Keratinocyte (primary cell): ENCODE measurements at regions not wholly inside any gene's neighbourhood (a gene's known extent, or its start where the extent isn't known, plus 50 kb on each side); places are given as distances from the start of the nearest gene placed in this dataset.

Experiments
- DNase-seq: peaks from one replicate; pipeline ENCODE4 v3.0.0-alpha.2; 2011; ENCODE audit warnings: low read depth, missing footprints, low spot score
- FAIRE-seq: peaks from 2 replicates; lab custom pipeline; 2011; peaks lifted over from hg19 to GRCh38; lab: Jason Lieb, UNC
- H2AFZ ChIP-seq: 2 replicates; pipeline ENCODE4 v1.6.0; 2012; ENCODE audit warnings: low read length, control low read depth, inconsistent platforms; ENCODE audit not compliant: control insufficient read depth
- H3K27ac ChIP-seq: 2 replicates; pipeline ENCODE4 v1.5.1; 2011; ENCODE audit warnings: low read length; ENCODE audit not compliant: control insufficient read depth, insufficient read depth
- H3K27me3 ChIP-seq: 3 replicates; pipeline ENCODE4 v1.6.0; 2011; ENCODE audit warnings: low read length; ENCODE audit not compliant: control insufficient read depth, insufficient read depth; ENCODE audit errors: extremely low read depth
- H3K36me3 ChIP-seq, 2 experiments: 2 replicates in 1 of 2; 3 replicates in 1 of 2; pipeline ENCODE4 v1.5.1; 2011; ENCODE audit warnings: low read length in 2 of 2, mild to moderate bottlenecking in 1 of 2; ENCODE audit not compliant: control insufficient read depth in 2 of 2, insufficient read depth in 2 of 2; ENCODE audit errors: extremely low read depth in 1 of 2
- H3K4me1 ChIP-seq: 3 replicates; pipeline ENCODE4 v1.5.1; 2011; ENCODE audit warnings: low read length; ENCODE audit not compliant: control insufficient read depth, insufficient read depth; ENCODE audit errors: extremely low read depth
- H3K4me2 ChIP-seq: 3 replicates; pipeline ENCODE4 v1.6.0; 2011; ENCODE audit warnings: low read depth, low read length; ENCODE audit not compliant: control insufficient read depth, insufficient read depth; ENCODE audit errors: extremely low read depth
- H3K4me3 ChIP-seq, 3 experiments: fragments of 200-600 bp in 1 of 3; sonication (generic) in 1 of 3; 2 replicates in 2 of 3; 3 replicates in 1 of 3; pipeline ENCODE4 v1.5.1; 2011 to 2016; ENCODE audit warnings: low read length in 3 of 3, mild to moderate bottlenecking in 3 of 3, control low read depth in 2 of 3, inconsistent platforms in 1 of 3, low read depth in 1 of 3, mixed read lengths in 1 of 3, mixed run types in 1 of 3, moderate library complexity in 1 of 3; ENCODE audit not compliant: control insufficient read depth in 2 of 3, insufficient read depth in 2 of 3; ENCODE audit errors: extremely low read depth in 1 of 3
- H3K79me2 ChIP-seq: 2 replicates; pipeline ENCODE4 v1.6.0; 2012; ENCODE audit warnings: low read length; ENCODE audit not compliant: control insufficient read depth, insufficient read depth
- H3K9ac ChIP-seq: 3 replicates; pipeline ENCODE4 v1.6.0; 2011; ENCODE audit warnings: low read length; ENCODE audit not compliant: control insufficient read depth, insufficient read depth; ENCODE audit errors: extremely low read depth
- H3K9me1 ChIP-seq: 3 replicates; pipeline ENCODE4 v1.6.0; 2011; ENCODE audit warnings: low read length; ENCODE audit not compliant: control insufficient read depth, insufficient read depth; ENCODE audit errors: extremely low read depth
- H3K9me3 ChIP-seq: 2 replicates; pipeline ENCODE4 v1.5.1; 2012; ENCODE audit warnings: low read depth, low read length; ENCODE audit not compliant: control insufficient read depth
- H4K20me1 ChIP-seq: 3 replicates; pipeline ENCODE4 v1.6.0; 2011; ENCODE audit warnings: low read length; ENCODE audit not compliant: control insufficient read depth, insufficient read depth; ENCODE audit errors: extremely low read depth
- EZH2 ChIP-seq: IDR thresholded peaks from one replicate; pipeline ENCODE4 v1.6.1; 2012; ENCODE audit warnings: inconsistent platforms, mild to moderate bottlenecking, low read length, moderate library complexity
- dilution Hi-C: fragments of 300-500 bp; cut with MboI; formaldehyde crosslinking; loops from one replicate; pipeline ENCODE4 v1.7.0; 2020; ENCODE audit warnings: low sequenced_read_pairs; ENCODE audit not compliant: extremely low pct_ligation_motif_present
- TF ChIP-seq, protein P1 (sequence below), 3 experiments: IDR thresholded peaks in 1 of 3; conservative IDR thresholded peaks in 1 of 3; optimal IDR thresholded peaks in 1 of 3; 2 replicates in 2 of 3; 3 replicates in 1 of 3; pipeline versions ENCODE3 to v1.5.1; 2011; ENCODE audit warnings: low read length in 3 of 3, mild to moderate bottlenecking in 3 of 3, moderate library complexity in 2 of 3, control low read depth in 1 of 3, inconsistent platforms in 1 of 3; ENCODE audit not compliant: insufficient read depth in 2 of 3; ENCODE audit errors: extremely low read depth in 1 of 3

DNA sequence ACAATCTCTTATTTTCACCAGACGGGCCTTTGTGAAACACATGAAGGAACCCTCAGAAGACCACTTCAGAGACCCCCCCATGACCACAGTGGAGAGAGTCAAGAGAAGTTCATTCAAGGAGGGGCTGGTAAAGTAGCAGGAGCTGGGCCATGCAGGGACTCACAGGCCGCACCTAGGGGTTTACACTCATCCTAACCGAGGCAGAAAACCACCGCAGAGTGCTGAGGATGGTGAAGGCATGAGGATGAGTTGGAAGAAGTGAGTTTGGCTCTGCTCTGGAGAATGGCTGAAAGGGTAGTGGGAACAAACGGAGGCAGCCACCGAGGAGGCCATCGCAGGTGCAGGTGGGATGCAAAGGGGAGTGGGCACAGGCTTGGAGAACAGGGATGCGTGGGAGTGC is 1046.9 kb downstream of the UQCRFS1 start:
- dilution Hi-C loops: no loop called here
- FAIRE-seq (no peak), DNase-seq (no peak)
- Histone ChIP-seq H3K27ac (no peak overlapping the region), H3K27me3 (no peaks in the 10 kb centered on the region), H2AFZ (no peak overlapping the region), H3K36me3 (no peaks in the 10 kb centered on the region), H3K4me1 (no peaks in the 10 kb centered on the region), H3K4me3 (no peak overlapping the region), H3K9ac (no peak overlapping the region), H3K9me1 (no peaks in the 10 kb centered on the region), H3K79me2 (no peaks in the 10 kb centered on the region), H3K9me3 (peaks cover 7% of the 10 kb centered on the region), H3K4me2 (no peak overlapping the region), H4K20me1 (no peaks in the 10 kb centered on the region)
- TF ChIP-seq EZH2: no peak

DNA sequence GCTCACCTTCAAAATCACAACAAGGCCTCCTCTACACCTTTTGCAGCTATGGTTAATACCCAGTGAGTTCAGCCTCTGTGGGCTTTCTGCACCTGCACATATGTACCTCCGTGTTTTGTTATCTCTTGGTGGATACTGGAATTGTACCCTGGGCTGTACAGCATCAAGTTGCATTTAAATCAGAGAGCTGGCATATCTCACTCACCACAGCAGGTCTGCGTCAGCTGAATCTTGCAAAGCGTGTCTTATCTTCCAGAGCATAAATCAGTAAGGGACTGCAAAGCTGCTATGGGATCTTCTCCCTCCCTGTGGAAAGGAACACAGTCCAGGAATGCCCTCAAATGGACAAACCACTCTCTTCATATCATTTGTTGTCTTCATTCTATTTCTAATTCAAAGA is 1048.7 kb downstream of the UQCRFS1 start:
- DNase-seq: no peak
- H4K20me1 ChIP-seq: no peaks in the 10 kb centered on the region
- H3K4me1 ChIP-seq: no peaks in the 10 kb centered on the region
- H3K27me3 ChIP-seq: no peaks in the 10 kb centered on the region
- H3K27ac ChIP-seq: no peak overlapping the region
- dilution Hi-C loops: no loop called here
- H3K9ac ChIP-seq: no peak overlapping the region
- TF ChIP-seq EZH2: no peak
- TF ChIP-seq, protein P1, sequence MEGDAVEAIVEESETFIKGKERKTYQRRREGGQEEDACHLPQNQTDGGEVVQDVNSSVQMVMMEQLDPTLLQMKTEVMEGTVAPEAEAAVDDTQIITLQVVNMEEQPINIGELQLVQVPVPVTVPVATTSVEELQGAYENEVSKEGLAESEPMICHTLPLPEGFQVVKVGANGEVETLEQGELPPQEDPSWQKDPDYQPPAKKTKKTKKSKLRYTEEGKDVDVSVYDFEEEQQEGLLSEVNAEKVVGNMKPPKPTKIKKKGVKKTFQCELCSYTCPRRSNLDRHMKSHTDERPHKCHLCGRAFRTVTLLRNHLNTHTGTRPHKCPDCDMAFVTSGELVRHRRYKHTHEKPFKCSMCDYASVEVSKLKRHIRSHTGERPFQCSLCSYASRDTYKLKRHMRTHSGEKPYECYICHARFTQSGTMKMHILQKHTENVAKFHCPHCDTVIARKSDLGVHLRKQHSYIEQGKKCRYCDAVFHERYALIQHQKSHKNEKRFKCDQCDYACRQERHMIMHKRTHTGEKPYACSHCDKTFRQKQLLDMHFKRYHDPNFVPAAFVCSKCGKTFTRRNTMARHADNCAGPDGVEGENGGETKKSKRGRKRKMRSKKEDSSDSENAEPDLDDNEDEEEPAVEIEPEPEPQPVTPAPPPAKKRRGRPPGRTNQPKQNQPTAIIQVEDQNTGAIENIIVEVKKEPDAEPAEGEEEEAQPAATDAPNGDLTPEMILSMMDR (optimal IDR thresholded peaks at IDR 0.05 in 1 of 3, IDR thresholded peaks at IDR 0.05 in 1 of 3, conservative IDR thresholded peaks at IDR 0.05 in 1 of 3; ENCODE audit: extremely low read depth in 1 of 3, insufficient read depth in 2 of 3, low read length in 3 of 3): no peak
- H3K9me1 ChIP-seq: no peaks in the 10 kb centered on the region
- no peak overlapping the region for H3K4me2 ChIP-seq
- H3K36me3 ChIP-seq: no peaks in the 10 kb centered on the region
- no peak for FAIRE-seq
- no peaks in the 10 kb centered on the region for H3K79me2 ChIP-seq
- no peak overlapping the region for H2AFZ ChIP-seq
- H3K4me3 ChIP-seq: no peak overlapping the region
- peaks cover 7% of the 10 kb centered on the region for H3K9me3 ChIP-seq

DNA sequence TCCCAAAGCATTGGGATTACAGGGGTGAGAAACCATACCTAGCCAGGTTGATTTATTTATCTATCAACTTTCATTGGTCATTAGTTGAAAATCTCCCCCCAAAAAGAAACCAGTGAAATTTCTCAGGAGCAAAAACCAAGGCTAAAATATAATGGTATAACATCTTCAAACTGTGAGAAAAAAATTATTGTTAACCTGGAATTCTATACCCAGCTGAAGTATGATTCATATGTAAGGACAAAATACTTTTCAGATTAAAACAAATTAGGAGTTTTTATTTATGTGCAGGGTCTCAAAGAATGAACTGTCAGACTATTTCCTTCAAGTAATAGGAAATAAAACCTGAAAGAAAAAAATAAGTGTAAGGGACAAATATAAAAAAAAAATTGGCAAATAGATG is 1053.9 kb downstream of the UQCRFS1 start:
- H3K27me3 ChIP-seq: no peaks in the 10 kb centered on the region
- no peaks in the 10 kb centered on the region for H4K20me1 ChIP-seq
- TF ChIP-seq, protein P1 (optimal IDR thresholded peaks at IDR 0.05 in 1 of 3, IDR thresholded peaks at IDR 0.05 in 1 of 3, conservative IDR thresholded peaks at IDR 0.05 in 1 of 3; ENCODE audit: extremely low read depth in 1 of 3, insufficient read depth in 2 of 3, low read length in 3 of 3): no peak
- TF ChIP-seq EZH2: no peak
- no peaks in the 10 kb centered on the region for H3K79me2 ChIP-seq
- no peaks in the 10 kb centered on the region for H3K9me3 ChIP-seq
- no peaks in the 10 kb centered on the region for H3K9me1 ChIP-seq
- no peak overlapping the region for H3K4me3 ChIP-seq
- no peak overlapping the region for H3K9ac ChIP-seq
- H3K4me2 ChIP-seq: no peak overlapping the region
- FAIRE-seq (no peak), DNase-seq (no peak)
- H3K27ac ChIP-seq: no peak overlapping the region
- no peak overlapping the region for H2AFZ ChIP-seq
- no peaks in the 10 kb centered on the region for H3K4me1 ChIP-seq
- dilution Hi-C loops: no loop called here
- H3K36me3 ChIP-seq: no peaks in the 10 kb centered on the region
